NB4 (cell line): ENCODE measurements at regions not wholly inside any gene's neighbourhood (a gene's known extent, or its start where the extent isn't known, plus 50 kb on each side); places are given as distances from the start of the nearest gene placed in this dataset.

Source experiments
- CTCF ChIP-seq: IDR thresholded peaks from one replicate; pipeline ENCODE4 v1.5.1; 2012; ENCODE audit warnings: low read depth, low read length
- MAX ChIP-seq: IDR thresholded peaks from 2 replicates; pipeline ENCODE4 v1.6.1; 2011; ENCODE audit warnings: low read depth, low read length
- MYC ChIP-seq: IDR thresholded peaks from 2 replicates; pipeline ENCODE4 v1.6.1; 2011; ENCODE audit warnings: low read depth, low read length
- POLR2A ChIP-seq: IDR thresholded peaks from 2 replicates; pipeline ENCODE4 v1.6.1; 2011; ENCODE audit warnings: mild to moderate bottlenecking; ENCODE audit not compliant: insufficient read length; ENCODE audit errors: extremely low read depth

- peak; percentile 49 for TF ChIP-seq CTCF
- no peak for TF ChIP-seq MYC
- no peak for TF ChIP-seq POLR2A
- TF ChIP-seq MAX = no peak
Observed at GRCh38 chr4:64539234-64539849, 130.1 kb upstream of the TECRL start.
